GM12878 (cell line): ENCODE measurements at regions not wholly inside any gene's neighbourhood (a gene's known extent, or its start where the extent isn't known, plus 50 kb on each side); places are given as distances from the start of the nearest gene placed in this dataset.

Source experiments
- BCL11A ChIP-seq: IDR thresholded peaks from 2 replicates; pipeline ENCODE4 v1.6.1; 2011; ENCODE audit warnings: low read depth, low read length
- BCLAF1 ChIP-seq: fragments of 450-650 bp; IDR thresholded peaks from 2 replicates; pipeline ENCODE4 v1.6.1; 2017; ENCODE audit warnings: antibody characterized with exemption, mild to moderate bottlenecking, moderate library complexity
- BHLHE40 ChIP-seq, 2 experiments: fragments of 450-650 bp in 1 of 2; IDR thresholded peaks; 2 replicates each; pipeline ENCODE4 v1.6.1; 2011 to 2017; ENCODE audit warnings: low read depth in 2 of 2, borderline replicate concordance in 1 of 2, improper control_type of control experiment in 1 of 2, low read length in 1 of 2, mild to moderate bottlenecking in 1 of 2
- CREB1 ChIP-seq: IDR thresholded peaks from 2 replicates; pipeline ENCODE4 v1.6.1; 2012; ENCODE audit warnings: low read depth, mild to moderate bottlenecking, inconsistent platforms
- HDAC6 ChIP-seq: fragments of 200-600 bp; sonication (generic); IDR thresholded peaks from one replicate; pipeline ENCODE4 v1.8.0; 2017; ENCODE audit warnings: antibody characterized with exemption; ENCODE audit not compliant: unreplicated experiment
- KAT2A ChIP-seq: conservative IDR thresholded peaks from 2 replicates; pipeline ENCODE4 v1.6.1; 2011; ENCODE audit warnings: low read depth, low read length; ENCODE audit not compliant: control insufficient read depth
- MTA2 ChIP-seq: fragments of 450-650 bp; IDR thresholded peaks from 2 replicates; pipeline ENCODE4 v1.6.1; 2016; ENCODE audit warnings: low read depth, mild to moderate bottlenecking, moderate library complexity
- RBBP5 ChIP-seq: fragments of 200-600 bp; sonication (generic); conservative IDR thresholded peaks from 2 replicates; pipeline ENCODE4 v1.6.1; 2016
- RFX5 ChIP-seq: IDR thresholded peaks from 2 replicates; pipeline ENCODE4 v1.6.1; 2011; ENCODE audit warnings: low read depth, low read length, improper control_type of control experiment
- SRF ChIP-seq, 2 experiments: IDR thresholded peaks; 2 replicates each; pipeline ENCODE4 v1.6.1; 2011; ENCODE audit warnings: low read depth in 2 of 2, low read length in 2 of 2, mild to moderate bottlenecking in 1 of 2, moderate library complexity in 1 of 2
- STAT1 ChIP-seq: fragments of 450-650 bp; conservative IDR thresholded peaks from 2 replicates; pipeline ENCODE4 v1.6.1; 2014; ENCODE audit warnings: antibody characterized with exemption, mild to moderate bottlenecking
- TCF7 ChIP-seq: IDR thresholded peaks from 2 replicates; pipeline ENCODE4 v1.6.1; 2014; ENCODE audit warnings: antibody characterized with exemption, borderline replicate concordance
- ZBTB4 ChIP-seq: fragments of 450-650 bp; formaldehyde crosslinking; IDR thresholded peaks from 2 replicates; pipeline ENCODE4 v1.4.0; 2022; ENCODE audit warnings: mild to moderate bottlenecking, moderate library complexity

GRCh38 chr15:29322415-29322814 is 52.8 kb upstream of the NSMCE3 start (continued):
- TF ChIP-seq RFX5 (no peak), BHLHE40 (IDR thresholded peaks at IDR 0.05; ENCODE audit: borderline replicate concordance in 1 of 2, low read depth in 2 of 2, low read length in 1 of 2) (no peak), STAT1 (no peak), BCL11A (no peak), MTA2 (no peak), ZBTB4 (CRISPR knock-in tag) (no peak), KAT2A (no peak), BCLAF1 (no peak), HDAC6 (no peak), SRF (IDR thresholded peaks at IDR 0.05; ENCODE audit: low read depth in 2 of 2, low read length in 2 of 2) (no peak), RBBP5 (no peak), TCF7 (no peak), CREB1 (no peak)
